IMR-90 (cell line): ENCODE measurements at regions not wholly inside any gene's neighbourhood (a gene's known extent, or its start where the extent isn't known, plus 50 kb on each side); places are given as distances from the start of the nearest gene placed in this dataset.
"Not testable (repeated sequence)": the region's sequence is repeated elsewhere in the genome, so short reads cannot be mapped to it uniquely, and the experiment has no call there.

Source experiments
- BHLHE40 ChIP-seq: fragments of 150-350 bp; IDR thresholded peaks from 2 replicates; pipeline ENCODE4 v1.6.1; 2016; ENCODE audit warnings: mild to moderate bottlenecking, low read depth, low read length
- CEBPB ChIP-seq: IDR thresholded peaks from 2 replicates; pipeline ENCODE4 v1.6.1; 2012; ENCODE audit warnings: low read depth, low read length, improper control_type of control experiment
- CHD1 ChIP-seq: IDR thresholded peaks from 2 replicates; pipeline ENCODE4 v1.6.1; 2012; ENCODE audit warnings: low read depth, low read length, improper control_type of control experiment
- FOS ChIP-seq: fragments of 150-350 bp; IDR thresholded peaks from 2 replicates; pipeline ENCODE4 v1.6.1; 2016; ENCODE audit warnings: low read depth, low read length
- MAFK ChIP-seq: IDR thresholded peaks from 2 replicates; pipeline ENCODE4 v1.6.1; 2012; ENCODE audit warnings: low read depth, low read length, improper control_type of control experiment
- POLR2A ChIP-seq: IDR thresholded peaks from 2 replicates; pipeline ENCODE4 v1.6.1; 2012; ENCODE audit warnings: mild to moderate bottlenecking, low read depth, low read length
- RAD21 ChIP-seq: IDR thresholded peaks from 2 replicates; pipeline ENCODE4 v1.6.1; 2012; ENCODE audit warnings: low read length, improper control_type of control experiment
- SMC3 ChIP-seq: fragments of 150-350 bp; IDR thresholded peaks from 2 replicates; pipeline ENCODE4 v1.6.1; 2016; ENCODE audit warnings: low read depth, mild to moderate bottlenecking, antibody characterized with exemption, low read length, moderate library complexity
- TF ChIP-seq, protein P1 (sequence below): conservative IDR thresholded peaks from 2 replicates; pipeline ENCODE4 v1.5.1; 2012; ENCODE audit warnings: mild to moderate bottlenecking, low read depth, low read length, improper control_type of control experiment
- TF ChIP-seq, protein P2 (sequence below): fragments of 150-350 bp; IDR thresholded peaks from 2 replicates; pipeline ENCODE4 v1.6.1; 2016; ENCODE audit warnings: low read depth, mild to moderate bottlenecking, low read length, moderate library complexity, borderline replicate concordance
- TF ChIP-seq, protein P3 (sequence below): fragments of 150-350 bp; IDR thresholded peaks from 2 replicates; pipeline ENCODE4 v1.6.1; 2017; ENCODE audit warnings: mild to moderate bottlenecking, antibody characterized with exemption, low read length, low read depth

DNA sequence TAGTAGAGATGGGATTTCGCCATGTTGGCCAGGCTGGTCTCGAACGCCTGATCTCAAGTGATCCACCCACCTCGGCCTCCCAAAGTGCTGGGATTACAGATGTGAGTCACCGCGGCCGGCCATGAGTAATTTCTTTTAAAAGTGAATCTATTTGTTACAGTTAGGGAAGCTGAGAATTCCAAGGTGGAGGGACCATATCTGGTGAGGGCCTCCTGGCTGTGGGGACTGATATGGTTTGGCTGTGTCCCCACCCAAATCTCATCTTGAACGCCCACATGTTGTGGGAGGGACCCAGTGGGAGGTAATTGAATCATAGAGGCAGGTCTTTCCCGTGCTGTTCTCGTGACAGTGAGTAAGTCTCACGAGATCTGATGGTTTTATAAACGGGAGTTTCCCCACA, 148.8 kb upstream of the FOXK1 start:
- TF ChIP-seq POLR2A, SMC3, BHLHE40, FOS, CEBPB, RAD21, MAFK, CHD1: not testable (repeated sequence)
- TF ChIP-seq, protein P1, sequence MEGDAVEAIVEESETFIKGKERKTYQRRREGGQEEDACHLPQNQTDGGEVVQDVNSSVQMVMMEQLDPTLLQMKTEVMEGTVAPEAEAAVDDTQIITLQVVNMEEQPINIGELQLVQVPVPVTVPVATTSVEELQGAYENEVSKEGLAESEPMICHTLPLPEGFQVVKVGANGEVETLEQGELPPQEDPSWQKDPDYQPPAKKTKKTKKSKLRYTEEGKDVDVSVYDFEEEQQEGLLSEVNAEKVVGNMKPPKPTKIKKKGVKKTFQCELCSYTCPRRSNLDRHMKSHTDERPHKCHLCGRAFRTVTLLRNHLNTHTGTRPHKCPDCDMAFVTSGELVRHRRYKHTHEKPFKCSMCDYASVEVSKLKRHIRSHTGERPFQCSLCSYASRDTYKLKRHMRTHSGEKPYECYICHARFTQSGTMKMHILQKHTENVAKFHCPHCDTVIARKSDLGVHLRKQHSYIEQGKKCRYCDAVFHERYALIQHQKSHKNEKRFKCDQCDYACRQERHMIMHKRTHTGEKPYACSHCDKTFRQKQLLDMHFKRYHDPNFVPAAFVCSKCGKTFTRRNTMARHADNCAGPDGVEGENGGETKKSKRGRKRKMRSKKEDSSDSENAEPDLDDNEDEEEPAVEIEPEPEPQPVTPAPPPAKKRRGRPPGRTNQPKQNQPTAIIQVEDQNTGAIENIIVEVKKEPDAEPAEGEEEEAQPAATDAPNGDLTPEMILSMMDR, result not testable (repeated sequence)
- TF ChIP-seq, protein P2, sequence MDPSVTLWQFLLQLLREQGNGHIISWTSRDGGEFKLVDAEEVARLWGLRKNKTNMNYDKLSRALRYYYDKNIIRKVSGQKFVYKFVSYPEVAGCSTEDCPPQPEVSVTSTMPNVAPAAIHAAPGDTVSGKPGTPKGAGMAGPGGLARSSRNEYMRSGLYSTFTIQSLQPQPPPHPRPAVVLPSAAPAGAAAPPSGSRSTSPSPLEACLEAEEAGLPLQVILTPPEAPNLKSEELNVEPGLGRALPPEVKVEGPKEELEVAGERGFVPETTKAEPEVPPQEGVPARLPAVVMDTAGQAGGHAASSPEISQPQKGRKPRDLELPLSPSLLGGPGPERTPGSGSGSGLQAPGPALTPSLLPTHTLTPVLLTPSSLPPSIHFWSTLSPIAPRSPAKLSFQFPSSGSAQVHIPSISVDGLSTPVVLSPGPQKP, result not testable (repeated sequence)
- TF ChIP-seq, protein P3, sequence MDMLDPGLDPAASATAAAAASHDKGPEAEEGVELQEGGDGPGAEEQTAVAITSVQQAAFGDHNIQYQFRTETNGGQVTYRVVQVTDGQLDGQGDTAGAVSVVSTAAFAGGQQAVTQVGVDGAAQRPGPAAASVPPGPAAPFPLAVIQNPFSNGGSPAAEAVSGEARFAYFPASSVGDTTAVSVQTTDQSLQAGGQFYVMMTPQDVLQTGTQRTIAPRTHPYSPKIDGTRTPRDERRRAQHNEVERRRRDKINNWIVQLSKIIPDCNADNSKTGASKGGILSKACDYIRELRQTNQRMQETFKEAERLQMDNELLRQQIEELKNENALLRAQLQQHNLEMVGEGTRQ, result not testable (repeated sequence)
